OCI-LY3 (cell line): ENCODE measurements at regions not wholly inside any gene's neighbourhood (a gene's known extent, or its start where the extent isn't known, plus 50 kb on each side); places are given as distances from the start of the nearest gene placed in this dataset.

Experiments
- H2AFZ ChIP-seq: fragments of 200-600, 300-600 bp; shearing (Covaris generic); 2 replicates; pipeline ENCODE4 v1.6.0; 2014; ENCODE audit warnings: antibody characterized with exemption, low read depth, low read length
- H3K27ac ChIP-seq: fragments of 200-600, 300-600 bp; sonication (generic); 2 replicates; pipeline ENCODE4 v1.5.1; 2014; ENCODE audit warnings: mild to moderate bottlenecking, low read length, moderate library complexity, mixed read lengths
- H3K27me3 ChIP-seq: fragments of 200-600, 300-600 bp; sonication (generic); 2 replicates; pipeline ENCODE4 v1.6.1; 2014; ENCODE audit warnings: low read depth, low read length, mixed read lengths
- H3K36me3 ChIP-seq: fragments of 200-600, 300-600 bp; sonication (generic); replicated peaks from 2 replicates; pipeline ENCODE3; 2014; ENCODE audit warnings: low read depth, low read length, mixed read lengths
- H3K4me1 ChIP-seq: fragments of 300-600, 200-600 bp; sonication (generic); 2 replicates; pipeline ENCODE4 v1.6.1; 2014; ENCODE audit warnings: low read length, mixed read lengths
- H3K4me2 ChIP-seq: fragments of 200-600, 300-600 bp; sonication (generic); 2 replicates; pipeline ENCODE4 v1.6.1; 2014; ENCODE audit warnings: low read length, mixed read lengths
- H3K4me3 ChIP-seq: fragments of 300-600, 200-600 bp; sonication (generic); 2 replicates; pipeline ENCODE4 v1.5.1; 2014; ENCODE audit warnings: antibody characterized with exemption, mild to moderate bottlenecking, low read length, moderate library complexity
- H3K79me2 ChIP-seq: fragments of 300-600, 200-600 bp; shearing (Covaris generic); 2 replicates; pipeline ENCODE4 v1.6.1; 2014; ENCODE audit warnings: mild to moderate bottlenecking, low read length, mixed read lengths
- H3K9ac ChIP-seq: fragments of 300-600, 200-600 bp; shearing (Covaris generic); 2 replicates; pipeline ENCODE4 v1.6.0; 2014; ENCODE audit warnings: mild to moderate bottlenecking, low read length, moderate library complexity
- H3K9me3 ChIP-seq: fragments of 200-600, 300-600 bp; shearing (Covaris generic); 2 replicates; pipeline ENCODE4 v1.6.1; 2014; ENCODE audit warnings: low read length, mixed read lengths; ENCODE audit not compliant: insufficient read depth
- H4K20me1 ChIP-seq: fragments of 200-600, 300-600 bp; sonication (generic); 2 replicates; pipeline ENCODE4 v1.6.1; 2016; ENCODE audit warnings: low read length, mixed read lengths; ENCODE audit not compliant: insufficient read depth
- CTCF ChIP-seq: fragments of 200-600, 300-600 bp; sonication (generic); IDR thresholded peaks from 2 replicates; pipeline ENCODE4 v1.5.1; 2014; ENCODE audit warnings: antibody characterized with exemption, low read length, low read depth
- EZH2phosphoT487 ChIP-seq: fragments of 200-600 bp; shearing (Covaris generic); IDR thresholded peaks from 2 replicates; pipeline ENCODE4 v1.6.1; 2018; ENCODE audit warnings: antibody characterized with exemption, mixed run types, low read depth

- TF ChIP-seq CTCF (no peak), EZH2phosphoT487 (no peak)
- Histone ChIP-seq H3K9ac (no peak overlapping the region), H2AFZ (no peak overlapping the region)
Measured at GRCh38 chr4:138668309-138668708, 347.3 kb upstream of the NOCT start.

GRCh38 chr4:138666366-138666765 lies 349.2 kb upstream of the NOCT start:
- TF ChIP-seq EZH2phosphoT487 = no peak
- no peak for TF ChIP-seq CTCF
- Histone ChIP-seq H3K4me2 (no peak overlapping the region), H3K4me1 (peaks cover 9% of the 10 kb centered on the region; the same call in 1 of the 2 replicates), H3K9me3 (no peaks in the 10 kb centered on the region), H3K36me3 (no peaks in the 10 kb centered on the region), H3K4me3 (no peak overlapping the region), H3K27me3 (peaks cover 3% of the 10 kb centered on the region), H2AFZ (no peak overlapping the region), H3K9ac (no peak overlapping the region), H4K20me1 (no peaks in the 10 kb centered on the region), H3K79me2 (no peaks in the 10 kb centered on the region), H3K27ac (no peak overlapping the region)

More at GRCh38 chr4:138668309-138668708, 347.3 kb upstream of the NOCT start:
- Histone ChIP-seq H3K4me2 (no peak overlapping the region), H3K27ac (no peak overlapping the region), H3K4me1 (peaks cover 28% of the 10 kb centered on the region), H4K20me1 (no peaks in the 10 kb centered on the region; the same call in 1 of the 2 replicates), H3K4me3 (no peak overlapping the region), H3K9me3 (no peaks in the 10 kb centered on the region), H3K79me2 (no peaks in the 10 kb centered on the region), H3K27me3 (peaks cover 13% of the 10 kb centered on the region), H3K36me3 (no peaks in the 10 kb centered on the region)

- no peaks in the 10 kb centered on the region for H4K20me1 ChIP-seq
- no peaks in the 10 kb centered on the region for H3K79me2 ChIP-seq
- H3K27ac ChIP-seq = no peak overlapping the region
- no peaks in the 10 kb centered on the region; the same call in 1 of the 2 replicates for H3K27me3 ChIP-seq
- H3K9ac ChIP-seq = no peak overlapping the region
- no peaks in the 10 kb centered on the region for H3K36me3 ChIP-seq
- H2AFZ ChIP-seq = no peak overlapping the region
- peaks cover 9% of the 10 kb centered on the region; the same call in 1 of the 2 replicates for H3K4me1 ChIP-seq
- no peak overlapping the region for H3K4me3 ChIP-seq
- H3K4me2 ChIP-seq = no peak overlapping the region
- no peak for TF ChIP-seq CTCF
- TF ChIP-seq EZH2phosphoT487 = no peak
- H3K9me3 ChIP-seq = no peaks in the 10 kb centered on the region
Measured at GRCh38 chr4:138665851-138666250, 349.7 kb upstream of the NOCT start.

GRCh38 chr4:138663883-138664282 lies 351.7 kb upstream of the NOCT start:
- Histone ChIP-seq H2AFZ (no peak overlapping the region), H4K20me1 (no peaks in the 10 kb centered on the region), H3K4me1 (no peaks in the 10 kb centered on the region), H3K27ac (no peak overlapping the region), H3K9me3 (no peaks in the 10 kb centered on the region), H3K4me2 (no peak overlapping the region), H3K36me3 (no peaks in the 10 kb centered on the region), H3K79me2 (no peaks in the 10 kb centered on the region), H3K4me3 (no peak overlapping the region), H3K27me3 (no peaks in the 10 kb centered on the region; the same call in 1 of the 2 replicates), H3K9ac (no peak overlapping the region)
- TF ChIP-seq EZH2phosphoT487 = no peak
- TF ChIP-seq CTCF = no peak
